H1 (cell line): ENCODE measurements at regions not wholly inside any gene's neighbourhood (a gene's known extent, or its start where the extent isn't known, plus 50 kb on each side); places are given as distances from the start of the nearest gene placed in this dataset.

Experiments used
- BACH1 ChIP-seq: IDR thresholded peaks from 2 replicates; pipeline ENCODE4 v1.6.1; 2012; ENCODE audit warnings: low read length, improper control_type of control experiment
- CEBPB ChIP-seq: IDR thresholded peaks from 2 replicates; pipeline ENCODE4 v1.6.1; 2012; ENCODE audit warnings: low read depth, low read length
- CHD1 ChIP-seq: IDR thresholded peaks from 2 replicates; pipeline ENCODE4 v1.6.1; 2012; ENCODE audit warnings: low read depth, low read length, improper control_type of control experiment
- EP300 ChIP-seq, 2 experiments: IDR thresholded peaks; 1 replicate in 1 of 2; 2 replicates in 1 of 2; pipeline ENCODE4 v1.6.1; 2011 to 2012; ENCODE audit warnings: low read depth in 2 of 2, low read length in 2 of 2, mild to moderate bottlenecking in 2 of 2, borderline replicate concordance in 1 of 2, inconsistent platforms in 1 of 2, moderate library complexity in 1 of 2
- KDM4A ChIP-seq: IDR thresholded peaks from one replicate; pipeline ENCODE4 v1.7.1; 2012; ENCODE audit warnings: low read depth, mild to moderate bottlenecking, moderate library complexity, low read length, inconsistent platforms; ENCODE audit not compliant: severe bottlenecking
- NRF1 ChIP-seq: IDR thresholded peaks from 2 replicates; pipeline ENCODE4 v1.6.1; 2011; ENCODE audit warnings: mild to moderate bottlenecking, low read depth, low read length, improper control_type of control experiment
- POLR2A ChIP-seq, 2 experiments: IDR thresholded peaks; 1 replicate in 1 of 2; 2 replicates in 1 of 2; pipeline ENCODE4 v1.6.1; 2011; ENCODE audit warnings: low read depth in 2 of 2, low read length in 2 of 2, mild to moderate bottlenecking in 2 of 2; ENCODE audit errors: control extremely low read depth in 1 of 2
- POLR2AphosphoS5 ChIP-seq: IDR thresholded peaks from 2 replicates; pipeline ENCODE4 v1.6.1; 2011; ENCODE audit warnings: low read depth, low read length
- RAD21 ChIP-seq, 2 experiments: IDR thresholded peaks in 1 of 2; conservative IDR thresholded peaks in 1 of 2; 2 replicates each; pipeline ENCODE4 v1.6.1; 2011; ENCODE audit warnings: low read depth in 2 of 2, low read length in 2 of 2, improper control_type of control experiment in 1 of 2, inconsistent platforms in 1 of 2, mild to moderate bottlenecking in 1 of 2, moderate library complexity in 1 of 2
- SUZ12 ChIP-seq: fragments of 200-600 bp; sonication (generic); IDR thresholded peaks from 2 replicates; pipeline ENCODE4 v1.6.1; 2012; ENCODE audit warnings: mild to moderate bottlenecking, inconsistent platforms, low read length, moderate library complexity, mixed read lengths
- TAF1 ChIP-seq: IDR thresholded peaks from 2 replicates; pipeline ENCODE4 v1.6.1; 2011; ENCODE audit warnings: mild to moderate bottlenecking, low read depth, low read length
- TCF12 ChIP-seq: IDR thresholded peaks from 2 replicates; pipeline ENCODE4 v1.6.1; 2011; ENCODE audit warnings: low read depth, mild to moderate bottlenecking, low read length
- TF ChIP-seq, protein P1 (sequence below), 3 experiments: IDR thresholded peaks; 1 replicate in 2 of 3; 2 replicates in 1 of 3; pipeline versions ENCODE4 v1.5.1 to v1.6.1; 2011; ENCODE audit warnings: low read length in 3 of 3, mild to moderate bottlenecking in 3 of 3, inconsistent platforms in 2 of 3, low read depth in 1 of 3, moderate library complexity in 1 of 3; ENCODE audit not compliant: insufficient read depth in 1 of 3; ENCODE audit errors: control extremely low read depth in 1 of 3

DNA sequence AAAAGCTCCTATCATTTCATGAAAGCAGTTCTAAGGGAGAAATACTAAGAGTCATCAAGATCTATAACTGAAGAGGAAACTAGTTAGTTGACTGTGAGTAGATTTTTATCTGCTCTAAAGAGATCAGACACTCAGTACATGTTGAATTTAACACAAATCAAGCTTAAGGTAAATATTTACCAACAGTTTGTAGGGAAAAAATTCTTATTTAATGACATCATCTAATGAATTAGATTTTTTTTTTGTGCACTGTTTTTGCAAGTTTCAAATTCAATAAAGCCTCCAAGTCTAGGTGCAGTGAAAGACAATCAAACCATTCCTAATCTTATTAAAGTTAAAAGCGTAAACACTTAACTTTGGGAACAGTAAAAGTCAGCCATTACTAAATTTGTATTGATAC lies 93.0 kb upstream of the PRKD1 start:
- TF ChIP-seq, protein P1, sequence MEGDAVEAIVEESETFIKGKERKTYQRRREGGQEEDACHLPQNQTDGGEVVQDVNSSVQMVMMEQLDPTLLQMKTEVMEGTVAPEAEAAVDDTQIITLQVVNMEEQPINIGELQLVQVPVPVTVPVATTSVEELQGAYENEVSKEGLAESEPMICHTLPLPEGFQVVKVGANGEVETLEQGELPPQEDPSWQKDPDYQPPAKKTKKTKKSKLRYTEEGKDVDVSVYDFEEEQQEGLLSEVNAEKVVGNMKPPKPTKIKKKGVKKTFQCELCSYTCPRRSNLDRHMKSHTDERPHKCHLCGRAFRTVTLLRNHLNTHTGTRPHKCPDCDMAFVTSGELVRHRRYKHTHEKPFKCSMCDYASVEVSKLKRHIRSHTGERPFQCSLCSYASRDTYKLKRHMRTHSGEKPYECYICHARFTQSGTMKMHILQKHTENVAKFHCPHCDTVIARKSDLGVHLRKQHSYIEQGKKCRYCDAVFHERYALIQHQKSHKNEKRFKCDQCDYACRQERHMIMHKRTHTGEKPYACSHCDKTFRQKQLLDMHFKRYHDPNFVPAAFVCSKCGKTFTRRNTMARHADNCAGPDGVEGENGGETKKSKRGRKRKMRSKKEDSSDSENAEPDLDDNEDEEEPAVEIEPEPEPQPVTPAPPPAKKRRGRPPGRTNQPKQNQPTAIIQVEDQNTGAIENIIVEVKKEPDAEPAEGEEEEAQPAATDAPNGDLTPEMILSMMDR (IDR thresholded peaks at IDR 0.05; ENCODE audit: control extremely low read depth in 1 of 3, insufficient read depth in 1 of 3, low read depth in 1 of 3, low read length in 3 of 3), result no peak
- no peak for TF ChIP-seq TAF1
- TF ChIP-seq KDM4A, result no peak
- TF ChIP-seq POLR2A (IDR thresholded peaks at IDR 0.05; ENCODE audit: control extremely low read depth in 1 of 2, low read depth in 2 of 2, low read length in 2 of 2), result no peak
- no peak for TF ChIP-seq SUZ12
- no peak for TF ChIP-seq TCF12
- TF ChIP-seq EP300 (IDR thresholded peaks at IDR 0.05; ENCODE audit: borderline replicate concordance in 1 of 2, low read depth in 2 of 2, low read length in 2 of 2), result no peak
- TF ChIP-seq NRF1, result no peak
- TF ChIP-seq CEBPB, result no peak
- TF ChIP-seq CHD1, result no peak
- TF ChIP-seq BACH1, result no peak
- no peak for TF ChIP-seq POLR2AphosphoS5
- TF ChIP-seq RAD21 (IDR thresholded peaks at IDR 0.05 in 1 of 2, conservative IDR thresholded peaks at IDR 0.05 in 1 of 2; ENCODE audit: low read depth in 2 of 2, low read length in 2 of 2), result no peak
